Keratinocyte (primary cell): ENCODE measurements at regions not wholly inside any gene's neighbourhood (a gene's known extent, or its start where the extent isn't known, plus 50 kb on each side); places are given as distances from the start of the nearest gene placed in this dataset.

ENCODE experiments used
- DNase-seq: peaks from one replicate; pipeline ENCODE4 v3.0.0-alpha.2; 2011; ENCODE audit warnings: low read depth, missing footprints, low spot score
- FAIRE-seq: peaks from 2 replicates; lab custom pipeline; 2011; peaks lifted over from hg19 to GRCh38; lab: Jason Lieb, UNC
- H2AFZ ChIP-seq: 2 replicates; pipeline ENCODE4 v1.6.0; 2012; ENCODE audit warnings: low read length, control low read depth, inconsistent platforms; ENCODE audit not compliant: control insufficient read depth
- H3K27ac ChIP-seq: 2 replicates; pipeline ENCODE4 v1.5.1; 2011; ENCODE audit warnings: low read length; ENCODE audit not compliant: control insufficient read depth, insufficient read depth
- H3K27me3 ChIP-seq: 3 replicates; pipeline ENCODE4 v1.6.0; 2011; ENCODE audit warnings: low read length; ENCODE audit not compliant: control insufficient read depth, insufficient read depth; ENCODE audit errors: extremely low read depth
- H3K36me3 ChIP-seq, 2 experiments: 2 replicates in 1 of 2; 3 replicates in 1 of 2; pipeline ENCODE4 v1.5.1; 2011; ENCODE audit warnings: low read length in 2 of 2, mild to moderate bottlenecking in 1 of 2; ENCODE audit not compliant: control insufficient read depth in 2 of 2, insufficient read depth in 2 of 2; ENCODE audit errors: extremely low read depth in 1 of 2
- H3K4me1 ChIP-seq: 3 replicates; pipeline ENCODE4 v1.5.1; 2011; ENCODE audit warnings: low read length; ENCODE audit not compliant: control insufficient read depth, insufficient read depth; ENCODE audit errors: extremely low read depth
- H3K4me2 ChIP-seq: 3 replicates; pipeline ENCODE4 v1.6.0; 2011; ENCODE audit warnings: low read depth, low read length; ENCODE audit not compliant: control insufficient read depth, insufficient read depth; ENCODE audit errors: extremely low read depth
- H3K4me3 ChIP-seq, 3 experiments: fragments of 200-600 bp in 1 of 3; sonication (generic) in 1 of 3; 2 replicates in 2 of 3; 3 replicates in 1 of 3; pipeline ENCODE4 v1.5.1; 2011 to 2016; ENCODE audit warnings: low read length in 3 of 3, mild to moderate bottlenecking in 3 of 3, control low read depth in 2 of 3, inconsistent platforms in 1 of 3, low read depth in 1 of 3, mixed read lengths in 1 of 3, mixed run types in 1 of 3, moderate library complexity in 1 of 3; ENCODE audit not compliant: control insufficient read depth in 2 of 3, insufficient read depth in 2 of 3; ENCODE audit errors: extremely low read depth in 1 of 3
- H3K79me2 ChIP-seq: 2 replicates; pipeline ENCODE4 v1.6.0; 2012; ENCODE audit warnings: low read length; ENCODE audit not compliant: control insufficient read depth, insufficient read depth
- H3K9ac ChIP-seq: 3 replicates; pipeline ENCODE4 v1.6.0; 2011; ENCODE audit warnings: low read length; ENCODE audit not compliant: control insufficient read depth, insufficient read depth; ENCODE audit errors: extremely low read depth
- H3K9me1 ChIP-seq: 3 replicates; pipeline ENCODE4 v1.6.0; 2011; ENCODE audit warnings: low read length; ENCODE audit not compliant: control insufficient read depth, insufficient read depth; ENCODE audit errors: extremely low read depth
- H3K9me3 ChIP-seq: 2 replicates; pipeline ENCODE4 v1.5.1; 2012; ENCODE audit warnings: low read depth, low read length; ENCODE audit not compliant: control insufficient read depth
- H4K20me1 ChIP-seq: 3 replicates; pipeline ENCODE4 v1.6.0; 2011; ENCODE audit warnings: low read length; ENCODE audit not compliant: control insufficient read depth, insufficient read depth; ENCODE audit errors: extremely low read depth
- CTCF ChIP-seq, 3 experiments: IDR thresholded peaks in 1 of 3; conservative IDR thresholded peaks in 1 of 3; optimal IDR thresholded peaks in 1 of 3; 2 replicates in 2 of 3; 3 replicates in 1 of 3; pipeline versions ENCODE3 to v1.5.1; 2011; ENCODE audit warnings: low read length in 3 of 3, mild to moderate bottlenecking in 3 of 3, moderate library complexity in 2 of 3, control low read depth in 1 of 3, inconsistent platforms in 1 of 3; ENCODE audit not compliant: insufficient read depth in 2 of 3; ENCODE audit errors: extremely low read depth in 1 of 3
- EZH2 ChIP-seq: IDR thresholded peaks from one replicate; pipeline ENCODE4 v1.6.1; 2012; ENCODE audit warnings: inconsistent platforms, mild to moderate bottlenecking, low read length, moderate library complexity
- dilution Hi-C: fragments of 300-500 bp; cut with MboI; formaldehyde crosslinking; loops from one replicate; pipeline ENCODE4 v1.7.0; 2020; ENCODE audit warnings: low sequenced_read_pairs; ENCODE audit not compliant: extremely low pct_ligation_motif_present

DNA sequence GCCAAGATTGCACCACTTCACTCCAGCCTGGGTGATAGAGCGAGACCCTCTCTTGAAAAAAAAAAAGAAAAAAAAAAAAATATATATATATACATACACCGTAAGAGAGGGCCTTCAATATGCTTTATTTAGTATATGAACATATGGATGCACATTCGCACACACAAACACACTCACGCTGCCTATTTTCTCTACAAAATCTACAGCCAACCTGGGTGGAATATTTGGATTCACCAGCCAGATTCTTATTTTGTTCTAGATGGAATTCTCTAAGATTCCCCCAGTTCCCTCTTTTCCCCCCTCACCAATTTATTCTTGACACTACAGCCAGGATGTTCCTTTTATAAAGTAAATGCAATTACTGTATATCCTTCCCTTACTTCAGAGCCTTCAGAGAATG lies 131.6 kb downstream of the TM2D1 start:
- FAIRE-seq = no peak
- Histone ChIP-seq H3K36me3 (no peaks in the 10 kb centered on the region), H3K79me2 (no peaks in the 10 kb centered on the region), H2AFZ (no peak overlapping the region), H3K9me3 (no peaks in the 10 kb centered on the region), H3K9me1 (no peaks in the 10 kb centered on the region), H3K4me3 (no peak overlapping the region), H3K4me1 (no peaks in the 10 kb centered on the region), H3K4me2 (no peak overlapping the region), H3K27me3 (no peaks in the 10 kb centered on the region), H4K20me1 (no peaks in the 10 kb centered on the region), H3K27ac (no peak overlapping the region), H3K9ac (no peak overlapping the region)
- no peak for DNase-seq
- no peak for TF ChIP-seq EZH2
- TF ChIP-seq CTCF (optimal IDR thresholded peaks at IDR 0.05 in 1 of 3, IDR thresholded peaks at IDR 0.05 in 1 of 3, conservative IDR thresholded peaks at IDR 0.05 in 1 of 3; ENCODE audit: extremely low read depth in 1 of 3, insufficient read depth in 2 of 3, low read length in 3 of 3) = no peak
- dilution Hi-C loops = no loop called here

DNA sequence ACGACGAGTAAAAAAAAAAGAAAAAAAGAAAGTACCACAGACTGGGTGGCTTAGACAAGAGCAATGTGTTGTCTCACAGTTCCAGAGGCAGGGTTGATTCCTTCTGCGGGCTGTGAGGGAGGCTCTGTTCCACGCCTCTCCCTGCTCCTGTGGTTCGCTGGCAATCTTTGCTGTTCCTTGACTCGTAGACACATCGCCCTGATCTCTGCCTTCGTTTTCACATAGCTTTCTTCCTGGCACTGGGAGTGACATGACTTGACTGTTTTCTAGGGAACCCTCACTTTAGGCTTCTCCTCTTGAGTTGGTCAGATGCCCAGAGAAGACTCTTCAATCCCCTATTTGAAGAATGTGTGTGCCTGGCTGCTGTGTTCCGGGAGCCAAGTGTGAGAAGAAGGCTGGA lies 133.6 kb downstream of the TM2D1 start:
- TF ChIP-seq EZH2 = no peak
- TF ChIP-seq CTCF (optimal IDR thresholded peaks at IDR 0.05 in 1 of 3, IDR thresholded peaks at IDR 0.05 in 1 of 3, conservative IDR thresholded peaks at IDR 0.05 in 1 of 3; ENCODE audit: extremely low read depth in 1 of 3, insufficient read depth in 2 of 3, low read length in 3 of 3) = no peak
- Histone ChIP-seq H3K36me3 (no peaks in the 10 kb centered on the region), H3K79me2 (no peaks in the 10 kb centered on the region), H3K4me2 (peak overlapping the region; percentile 34), H3K9me3 (no peaks in the 10 kb centered on the region), H4K20me1 (no peaks in the 10 kb centered on the region), H3K27ac (no peak overlapping the region), H3K9me1 (no peaks in the 10 kb centered on the region), H2AFZ (peak overlapping the region; percentile 71), H3K4me3 (no peak overlapping the region), H3K4me1 (peaks cover 1% of the 10 kb centered on the region), H3K27me3 (no peaks in the 10 kb centered on the region), H3K9ac (no peak overlapping the region)
- DNase-seq (no peak), FAIRE-seq (no peak)
- dilution Hi-C loops = no loop called here
